ENCODE measurements at regions not wholly inside any gene's neighbourhood (a gene's known extent, or its start where the extent isn't known, plus 50 kb on each side); places are given as distances from the start of the nearest gene placed in this dataset.

DNA sequence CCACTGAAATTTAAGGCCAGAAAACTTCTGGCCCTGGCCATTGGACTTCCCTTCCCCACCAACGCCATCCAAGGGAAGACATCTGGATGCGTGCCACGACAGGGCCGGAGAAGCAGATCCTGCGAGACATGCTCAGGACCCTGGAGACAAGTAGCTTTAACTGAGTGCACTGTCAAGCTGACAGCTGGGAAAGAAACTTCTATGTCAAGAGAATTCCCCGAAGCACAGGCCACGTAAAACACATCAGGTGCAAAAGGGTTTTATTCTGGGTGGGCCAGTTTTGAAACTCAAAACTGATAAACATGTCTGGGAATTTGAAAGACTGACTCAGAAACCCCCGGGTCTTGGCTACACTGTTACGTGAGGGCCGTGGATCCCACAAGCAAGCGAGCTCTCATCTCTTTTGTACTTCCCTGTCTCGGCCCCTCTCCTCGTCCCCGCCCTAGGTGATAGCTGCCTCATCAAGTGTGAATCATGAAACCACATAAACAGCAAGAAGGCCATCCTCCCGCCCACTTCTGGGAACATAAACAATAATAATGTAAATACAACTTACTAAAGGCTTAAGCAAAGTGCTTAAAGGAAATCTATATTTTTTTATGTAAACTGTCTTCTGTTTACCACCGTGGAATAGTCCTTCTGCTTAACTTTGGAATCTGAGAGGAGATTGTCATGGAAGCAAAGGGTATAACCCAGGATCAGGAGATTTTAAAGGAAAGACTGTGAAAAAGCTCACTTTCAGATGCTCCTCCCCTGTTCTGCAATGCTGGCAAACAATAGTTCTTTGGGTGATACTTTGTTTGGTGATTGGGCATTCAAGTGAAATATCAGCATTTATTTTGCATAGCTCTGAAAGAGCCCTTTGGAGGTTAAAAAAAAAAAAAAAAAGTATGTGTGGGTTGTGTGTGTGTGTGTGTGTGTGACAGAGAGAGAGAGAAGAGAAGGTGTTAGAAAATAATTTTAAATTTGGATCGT, 406.0 kb upstream of the MAF start:
- TF ChIP-seq, protein P1, sequence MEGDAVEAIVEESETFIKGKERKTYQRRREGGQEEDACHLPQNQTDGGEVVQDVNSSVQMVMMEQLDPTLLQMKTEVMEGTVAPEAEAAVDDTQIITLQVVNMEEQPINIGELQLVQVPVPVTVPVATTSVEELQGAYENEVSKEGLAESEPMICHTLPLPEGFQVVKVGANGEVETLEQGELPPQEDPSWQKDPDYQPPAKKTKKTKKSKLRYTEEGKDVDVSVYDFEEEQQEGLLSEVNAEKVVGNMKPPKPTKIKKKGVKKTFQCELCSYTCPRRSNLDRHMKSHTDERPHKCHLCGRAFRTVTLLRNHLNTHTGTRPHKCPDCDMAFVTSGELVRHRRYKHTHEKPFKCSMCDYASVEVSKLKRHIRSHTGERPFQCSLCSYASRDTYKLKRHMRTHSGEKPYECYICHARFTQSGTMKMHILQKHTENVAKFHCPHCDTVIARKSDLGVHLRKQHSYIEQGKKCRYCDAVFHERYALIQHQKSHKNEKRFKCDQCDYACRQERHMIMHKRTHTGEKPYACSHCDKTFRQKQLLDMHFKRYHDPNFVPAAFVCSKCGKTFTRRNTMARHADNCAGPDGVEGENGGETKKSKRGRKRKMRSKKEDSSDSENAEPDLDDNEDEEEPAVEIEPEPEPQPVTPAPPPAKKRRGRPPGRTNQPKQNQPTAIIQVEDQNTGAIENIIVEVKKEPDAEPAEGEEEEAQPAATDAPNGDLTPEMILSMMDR (IDR thresholded peaks at IDR 0.05), result no peak
- TF ChIP-seq POLR2A (IDR thresholded peaks at IDR 0.05) (no peak), POLR2AphosphoS5 (IDR thresholded peaks at IDR 0.05) (no peak), EP300 (IDR thresholded peaks at IDR 0.05) (no peak)
- Histone ChIP-seq H3K4me3 (no peak overlapping the region), H3K9me3 (no peaks in the 10 kb centered on the region), H3K4me1 (peaks cover 0 to 20% (median 17%) of the 10 kb centered on the region in 4 donors), H3K36me3 (no peaks in the 10 kb centered on the region), H3K27ac (peak overlapping the region in 1 of 4 donors; percentile 40), H3K27me3 (no peaks in the 10 kb centered on the region)
- 65 to 66% methylated on average over 17 of the region's 17 CpGs for WGBS, 2 donors
- DNase-seq, result no peak
- intact Hi-C loops (cut with DNase I), result no loop called here

DNA sequence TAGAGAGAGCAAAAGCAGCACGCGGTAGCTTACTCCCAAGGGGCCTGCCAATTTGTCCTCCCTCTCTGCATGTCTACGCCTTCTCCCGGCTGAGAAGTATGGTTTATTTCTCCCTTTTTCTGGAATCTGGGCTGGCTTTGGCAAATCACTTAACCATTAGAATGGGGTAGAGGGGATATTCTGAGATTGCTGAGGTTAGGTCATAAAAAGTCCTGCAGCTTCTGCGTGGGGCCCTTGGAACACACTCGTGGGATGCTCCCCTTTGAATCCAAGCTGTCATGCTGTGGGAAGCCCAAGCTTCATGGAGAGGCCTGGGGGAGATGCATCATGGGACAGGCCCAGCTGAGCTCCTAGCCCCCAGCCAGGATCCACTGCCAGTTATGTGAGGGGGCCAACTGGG, 403.6 kb upstream of the MAF start:
- H3K27ac ChIP-seq, result no peak overlapping the region

DNA sequence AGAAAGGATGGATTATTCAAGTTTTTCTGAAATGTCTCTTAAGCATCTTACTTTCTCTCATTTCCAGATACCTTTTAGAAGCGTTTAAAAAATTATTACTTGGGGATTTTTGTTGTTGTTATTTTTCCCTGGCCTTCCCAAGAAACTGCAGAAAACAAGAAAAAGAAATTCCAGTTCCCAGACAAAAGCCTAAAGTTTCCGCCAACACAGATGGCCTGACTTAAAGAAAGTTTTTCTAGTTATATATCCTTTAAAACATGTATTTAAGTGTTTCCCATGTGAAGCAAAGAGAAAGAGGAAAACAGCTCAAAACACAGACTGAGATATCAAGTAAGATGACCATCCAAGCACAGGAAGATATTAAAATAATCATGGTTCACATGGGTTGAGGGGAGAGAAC, 401.7 kb upstream of the MAF start:
- Histone ChIP-seq H3K27me3 (no peaks in the 10 kb centered on the region), H3K9me3 (no peaks in the 10 kb centered on the region), H3K27ac (no peak overlapping the region), H3K36me3 (no peaks in the 10 kb centered on the region), H3K4me1 (peaks cover 0 to 13% (median 10%) of the 10 kb centered on the region in 4 donors), H3K4me3 (no peak overlapping the region)
- TF ChIP-seq, protein P1 (IDR thresholded peaks at IDR 0.05), result no peak
- TF ChIP-seq EP300 (IDR thresholded peaks at IDR 0.05) (no peak), POLR2A (IDR thresholded peaks at IDR 0.05) (no peak), POLR2AphosphoS5 (IDR thresholded peaks at IDR 0.05) (no peak)
- intact Hi-C loops (cut with DNase I), result no loop called here
- 94% methylated on average over 2 of the region's 2 CpGs for WGBS, 2 donors
- no peak for DNase-seq

More for the DNA sequence above, 403.6 kb upstream of the MAF start:
- peaks cover 0 to 20% (median 17%) of the 10 kb centered on the region in 4 donors for H3K4me1 ChIP-seq
- intact Hi-C loops (cut with DNase I), result no loop called here
- WGBS, 2 donors, result 93 to 97% methylated on average over 6 of the region's 6 CpGs
- no peak for TF ChIP-seq POLR2AphosphoS5 (IDR thresholded peaks at IDR 0.05)
- TF ChIP-seq EP300 (IDR thresholded peaks at IDR 0.05), result no peak
- TF ChIP-seq, protein P1 (IDR thresholded peaks at IDR 0.05), result no peak
- no peak for TF ChIP-seq POLR2A (IDR thresholded peaks at IDR 0.05)
- no peak overlapping the region for H3K4me3 ChIP-seq
- no peaks in the 10 kb centered on the region for H3K36me3 ChIP-seq
- H3K27me3 ChIP-seq, result no peaks in the 10 kb centered on the region
- no peaks in the 10 kb centered on the region for H3K9me3 ChIP-seq
- DNase-seq, result no peak

DNA sequence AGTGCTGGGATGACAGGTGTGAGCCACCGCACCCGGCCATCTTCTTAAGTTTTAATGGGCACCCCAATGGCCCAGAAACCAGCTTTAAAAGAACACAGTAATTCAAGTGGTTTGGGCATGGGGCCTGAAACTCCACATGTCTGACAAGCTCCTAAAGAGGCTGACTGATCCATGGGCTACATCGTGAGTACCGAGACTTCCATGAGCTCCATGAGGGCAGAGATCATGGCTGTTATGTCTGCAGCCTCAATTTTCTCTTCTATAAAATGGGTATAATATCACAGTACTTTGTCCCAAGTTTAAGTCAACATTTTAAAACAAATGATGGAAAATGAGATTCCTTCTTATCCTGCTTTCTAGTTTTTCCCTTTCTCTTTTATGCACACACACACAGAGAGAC, 397.6 kb upstream of the MAF start:
- DNase-seq, result no peak
- TF ChIP-seq EP300 (IDR thresholded peaks at IDR 0.05) (no peak), POLR2AphosphoS5 (IDR thresholded peaks at IDR 0.05) (no peak), POLR2A (IDR thresholded peaks at IDR 0.05) (no peak)
- TF ChIP-seq, protein P1 (IDR thresholded peaks at IDR 0.05), result no peak
- no peak overlapping the region for H3K27ac ChIP-seq
- peaks cover 0 to 7% (median 0%) of the 10 kb centered on the region in 4 donors for H3K4me1 ChIP-seq
- intact Hi-C loops (cut with DNase I), result no loop called here
- H3K27me3 ChIP-seq, result no peaks in the 10 kb centered on the region
- WGBS, 2 donors, result 95 to 97% methylated on average over 4 of the region's 4 CpGs
- H3K9me3 ChIP-seq, result no peaks in the 10 kb centered on the region
- no peaks in the 10 kb centered on the region for H3K36me3 ChIP-seq
- H3K4me3 ChIP-seq, result no peak overlapping the region
